GM12892 (cell line): ENCODE measurements at regions not wholly inside any gene's neighbourhood (a gene's known extent, or its start where the extent isn't known, plus 50 kb on each side); places are given as distances from the start of the nearest gene placed in this dataset.

Experiments used
- POLR2A ChIP-seq: IDR thresholded peaks from 2 replicates; pipeline ENCODE4 v1.6.1; 2011; ENCODE audit warnings: low read depth, low read length, control low read depth
- POLR2AphosphoS5 ChIP-seq: IDR thresholded peaks from 2 replicates; pipeline ENCODE4 v1.6.1; 2011; ENCODE audit warnings: low read depth, low read length, control low read depth

- TF ChIP-seq POLR2AphosphoS5 (no peak), POLR2A (no peak)
These were observed 126.8 kb upstream of the RASGRP1 start for GRCh38 chr15:38691377-38691776.
